Activated T-helper 9 cell treated with anti-CD3 and anti-CD28 coated beads, Interleukin-2, amount 50 U/mL, for 16 hours (primary cell): ENCODE measurements at regions not wholly inside any gene's neighbourhood (a gene's known extent, or its start where the extent isn't known, plus 50 kb on each side); places are given as distances from the start of the nearest gene placed in this dataset.
"Not testable (repeated sequence)": the region's sequence is repeated elsewhere in the genome, so short reads cannot be mapped to it uniquely, and the experiment has no call there.

ENCODE experiments used
- DNase-seq: peaks from one replicate; pipeline ENCODE4 v3.0.0-alpha.2; 2020; ENCODE audit warnings: low read depth

DNA sequence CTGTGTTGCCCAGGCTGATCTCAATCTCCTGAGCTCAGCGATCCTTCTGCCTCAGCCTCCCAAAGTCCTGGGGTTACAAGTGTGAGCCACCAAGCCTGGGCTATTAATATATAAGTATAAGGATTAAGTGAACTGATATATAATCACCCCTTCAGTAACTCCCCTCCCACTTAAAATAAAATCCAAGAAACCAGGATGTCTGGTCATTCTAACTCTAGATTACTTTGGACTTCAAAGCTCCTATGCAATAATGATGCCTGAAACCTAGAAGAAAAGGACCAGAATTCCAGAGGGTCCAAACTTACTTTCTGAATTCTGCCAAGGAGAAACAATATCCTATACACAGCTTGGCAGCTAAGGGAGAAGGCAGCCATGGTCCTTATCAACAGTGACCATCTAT, 206.8 kb upstream of the ZNF217 start:
- DNase-seq = no peak

DNA sequence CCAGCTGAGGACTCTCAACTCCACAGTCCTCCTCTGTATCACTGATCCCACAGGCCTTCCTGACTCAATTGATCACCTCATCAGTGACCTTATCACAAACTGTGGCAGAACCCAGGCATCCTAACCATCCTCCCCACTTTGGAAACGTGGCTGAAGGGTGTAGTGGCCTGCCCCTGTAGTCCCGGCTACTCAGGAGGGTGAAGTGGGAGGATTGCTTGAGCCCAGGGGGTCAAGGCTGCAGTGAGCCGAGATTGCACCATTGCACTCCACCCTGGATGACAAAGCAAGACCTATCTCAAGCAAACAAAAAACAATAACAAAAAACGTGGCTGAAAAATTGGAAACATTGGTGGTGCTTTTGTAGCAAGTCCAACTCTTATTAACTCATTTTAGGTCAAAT, 203.4 kb upstream of the ZNF217 start:
- DNase-seq = no peak

DNA sequence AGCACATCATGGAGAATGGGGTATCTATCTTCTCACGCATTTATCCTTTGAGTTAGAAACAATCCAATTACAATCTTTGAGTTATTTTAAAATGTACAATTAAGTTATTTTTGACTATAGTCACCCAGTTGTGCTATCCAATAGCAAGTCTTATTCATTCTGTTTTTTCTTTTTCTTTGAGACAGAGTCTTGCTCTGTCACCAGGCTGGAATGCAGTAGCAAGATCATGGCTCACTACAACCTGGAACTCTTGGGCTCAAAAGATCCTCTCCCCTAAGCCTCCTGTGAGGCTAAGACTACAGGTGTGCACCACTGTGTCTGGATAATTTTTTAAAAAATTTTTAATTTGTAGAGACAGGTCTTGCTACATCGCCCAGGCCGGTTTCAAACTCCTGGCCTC, 201.5 kb upstream of the ZNF217 start:
- DNase-seq = no peak

DNA sequence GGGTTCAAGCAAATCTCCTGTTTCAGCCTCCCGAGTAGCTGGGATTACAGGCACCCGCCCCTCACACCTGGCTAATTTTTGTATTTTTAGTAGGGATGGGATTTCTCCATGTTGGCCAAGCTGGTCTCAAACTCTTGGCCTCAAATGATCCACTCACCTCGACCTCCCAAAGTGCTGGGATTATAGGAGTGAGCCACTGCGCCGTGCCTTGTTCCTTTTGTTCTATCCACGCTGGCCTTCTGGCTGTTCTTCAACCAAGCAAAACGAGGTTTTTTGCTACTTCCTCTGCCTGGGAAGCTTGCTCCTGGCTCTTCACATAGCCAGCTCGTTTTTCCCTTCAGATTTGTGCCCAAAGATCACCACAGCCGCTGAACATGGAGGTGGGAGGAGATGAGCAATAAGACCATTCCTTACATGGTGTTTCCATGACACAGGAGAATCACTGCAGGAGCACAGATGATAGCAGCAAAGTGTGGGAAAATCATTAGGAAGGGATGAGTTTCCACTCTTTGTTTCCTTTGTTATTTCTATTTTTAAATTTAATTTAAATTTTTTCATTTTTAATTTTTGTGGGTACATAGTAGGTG, 201.0 kb upstream of the ZNF217 start:
- DNase-seq = no peak

DNA sequence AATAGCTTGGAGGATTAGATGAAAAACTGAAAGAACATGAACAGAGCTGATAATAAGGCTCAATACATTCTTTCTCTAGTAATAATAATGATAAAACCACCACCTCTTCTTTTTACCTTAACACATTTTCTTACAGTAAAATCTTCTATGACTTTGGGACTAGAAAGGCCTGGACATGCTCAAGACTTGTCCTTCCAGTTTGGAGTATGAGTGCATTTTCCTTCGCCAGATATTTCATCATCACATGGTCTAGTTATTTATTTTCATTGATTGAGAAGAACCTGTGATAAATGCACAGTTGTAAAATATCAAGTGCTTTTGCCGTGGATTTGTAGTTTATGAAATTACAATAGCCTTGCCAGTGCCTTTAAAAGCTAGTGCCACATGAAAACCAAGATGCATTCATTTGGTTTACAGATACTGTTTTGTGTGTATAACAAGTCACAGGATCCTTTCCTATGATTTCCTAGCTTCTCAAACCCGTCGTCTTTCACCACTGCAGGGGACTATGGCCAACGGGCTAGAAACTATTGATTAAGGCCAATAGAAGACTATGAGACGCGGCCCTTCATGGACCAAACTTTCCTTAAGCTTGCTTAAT, 200.2 kb upstream of the ZNF217 start:
- no peak for DNase-seq

DNA sequence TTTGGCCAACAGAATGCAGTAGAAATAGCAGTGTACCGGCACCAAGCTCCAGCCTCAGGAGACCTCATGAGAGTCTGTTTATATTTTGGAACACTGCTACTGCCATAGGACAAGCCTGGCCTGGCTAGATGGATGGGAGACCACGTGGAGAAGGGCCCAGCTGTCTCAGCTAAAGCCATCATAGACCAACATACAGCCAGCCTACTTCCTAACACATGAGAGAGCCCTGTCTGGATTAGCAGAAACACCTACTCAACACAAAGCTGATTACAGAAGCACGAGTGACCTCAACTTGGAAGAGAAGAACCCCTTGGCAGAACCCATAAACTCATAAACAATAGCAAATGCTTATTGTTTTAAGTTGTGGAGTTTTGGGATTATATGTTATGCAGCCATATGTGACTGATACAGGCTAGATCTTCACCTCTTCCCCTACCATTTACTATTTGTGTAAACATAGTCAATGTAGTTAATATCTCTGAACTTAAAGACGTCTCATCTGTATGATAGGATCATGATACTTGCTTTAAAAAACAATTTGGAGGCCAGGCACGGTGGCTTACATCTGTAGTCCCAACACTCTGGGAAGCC, 199.4 kb upstream of the ZNF217 start:
- no peak for DNase-seq

DNA sequence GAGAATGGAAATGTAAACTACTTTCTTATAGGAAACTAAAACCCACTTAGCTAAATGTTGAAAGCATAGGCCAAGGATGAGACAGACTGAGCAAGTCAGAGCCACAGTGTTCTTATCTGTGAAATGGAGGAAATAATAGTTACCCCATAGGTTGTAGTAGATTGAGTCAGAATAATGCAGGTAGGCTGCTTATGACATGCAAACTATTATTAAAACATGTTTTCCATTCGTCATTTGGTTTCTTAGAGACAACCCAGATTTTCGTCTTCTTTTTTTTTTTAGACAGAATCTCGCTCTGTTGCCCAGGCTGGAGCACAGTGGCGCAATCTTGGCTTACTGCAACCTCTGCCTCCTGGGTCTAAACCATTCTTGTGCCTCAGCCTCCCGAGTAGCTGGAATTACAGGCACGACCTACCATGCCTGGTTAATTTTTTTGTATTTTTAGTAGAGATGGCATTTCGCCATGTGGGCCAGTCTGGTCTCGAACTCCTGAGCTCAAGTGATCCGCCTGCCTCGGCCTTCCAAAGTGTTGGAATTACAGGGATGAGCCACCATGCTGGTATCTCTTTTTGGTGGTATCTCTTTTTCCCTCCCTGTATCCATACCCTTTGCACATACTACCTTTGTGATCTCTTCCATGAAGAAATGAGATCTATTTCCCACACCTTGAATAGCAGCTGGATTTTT, 196.5 kb upstream of the ZNF217 start:
- no peak for DNase-seq

DNA sequence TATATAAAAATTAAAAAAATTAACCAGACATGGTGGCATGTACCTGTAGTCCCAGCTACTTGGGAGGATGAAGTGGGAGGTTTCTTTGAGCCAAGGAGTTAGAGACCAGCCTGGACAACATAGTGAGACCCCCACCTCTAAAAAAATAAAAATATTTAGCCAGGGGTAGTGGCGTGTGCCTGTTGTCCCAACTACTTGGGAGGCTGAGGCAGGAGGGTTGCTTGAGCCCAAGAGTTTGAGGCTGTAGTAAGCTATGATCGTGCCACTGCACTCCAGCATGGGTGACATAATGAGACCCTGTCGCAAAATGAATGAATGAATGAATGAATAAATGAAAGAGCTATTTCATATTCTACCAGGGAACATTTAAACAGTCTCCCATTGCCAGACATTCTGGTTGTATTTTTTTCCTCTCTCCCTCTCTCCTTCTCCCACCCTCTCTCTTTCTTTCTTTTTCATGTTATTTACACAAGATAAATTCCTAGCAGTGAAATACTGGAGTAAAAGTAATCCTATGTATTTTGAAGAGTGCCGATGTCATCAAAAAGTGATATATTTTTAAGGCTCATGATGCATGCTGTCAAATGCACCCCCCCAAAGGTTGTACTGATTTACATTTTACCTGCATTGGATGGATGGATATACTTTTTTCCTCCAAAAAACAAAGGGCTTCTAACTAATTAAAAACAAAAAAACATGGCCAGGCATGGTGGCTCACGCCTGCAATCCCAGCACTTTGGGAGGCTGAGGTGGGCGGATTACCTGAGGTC, 194.8 kb upstream of the ZNF217 start:
- DNase-seq = no peak

DNA sequence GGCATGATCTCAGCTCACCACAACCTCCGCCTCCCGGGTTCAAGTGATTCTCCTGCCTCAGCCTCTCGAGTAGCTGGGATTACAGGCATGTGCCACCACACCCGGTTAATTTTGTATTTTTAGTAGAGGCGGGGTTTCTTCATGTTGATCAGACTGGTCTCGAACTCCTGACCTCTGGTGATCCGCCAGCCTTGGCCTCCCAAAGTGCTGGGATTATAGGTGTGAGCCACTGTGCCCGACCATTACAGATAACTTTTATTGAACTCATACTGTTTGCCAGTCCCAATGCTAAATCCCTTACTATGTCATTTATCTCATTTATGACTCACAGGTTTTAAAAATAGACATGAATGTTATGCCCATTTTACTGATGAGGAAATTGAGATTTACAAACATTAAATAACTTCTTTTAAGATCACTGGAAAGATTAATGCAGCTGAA, 193.9 kb upstream of the ZNF217 start:
- not testable (repeated sequence) for DNase-seq

DNA sequence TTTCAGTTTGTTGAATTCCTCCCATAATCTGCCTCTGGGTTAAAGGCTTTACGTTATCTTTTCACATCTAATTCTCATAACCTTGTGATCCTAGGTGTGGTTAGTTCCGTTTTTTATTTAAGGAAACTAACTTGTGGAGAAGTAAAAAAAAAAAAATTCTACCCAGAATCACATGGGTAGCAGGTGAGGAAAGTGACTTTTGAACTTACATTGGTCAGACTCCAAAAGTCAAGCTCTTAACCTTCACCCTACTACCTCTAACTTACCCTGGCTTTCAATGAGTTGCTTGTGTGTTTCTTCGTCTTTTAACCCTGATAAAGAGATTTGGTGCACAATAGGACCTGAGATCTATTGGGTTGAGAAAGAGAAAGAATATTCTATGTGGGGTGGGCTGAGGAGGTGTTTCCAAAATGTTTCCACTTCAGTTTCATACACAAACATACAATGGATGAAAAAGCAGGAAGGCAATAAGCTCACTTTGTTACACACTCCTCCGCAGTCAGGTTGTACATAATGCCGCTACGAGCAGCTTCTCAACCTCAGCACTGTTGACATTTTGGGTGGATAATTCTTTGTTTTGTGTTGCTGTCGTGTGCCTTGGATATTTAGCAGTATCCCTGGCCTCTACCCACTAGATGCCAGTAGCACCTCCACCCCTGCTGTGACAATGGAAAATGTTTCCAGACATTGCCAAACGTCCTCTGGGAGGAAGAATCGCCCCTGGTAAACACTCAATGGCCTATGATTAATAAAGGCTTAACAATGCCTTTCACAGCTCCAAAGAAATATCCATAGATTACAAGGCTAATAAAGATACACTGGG, 193.0 kb upstream of the ZNF217 start:
- DNase-seq = no peak

DNA sequence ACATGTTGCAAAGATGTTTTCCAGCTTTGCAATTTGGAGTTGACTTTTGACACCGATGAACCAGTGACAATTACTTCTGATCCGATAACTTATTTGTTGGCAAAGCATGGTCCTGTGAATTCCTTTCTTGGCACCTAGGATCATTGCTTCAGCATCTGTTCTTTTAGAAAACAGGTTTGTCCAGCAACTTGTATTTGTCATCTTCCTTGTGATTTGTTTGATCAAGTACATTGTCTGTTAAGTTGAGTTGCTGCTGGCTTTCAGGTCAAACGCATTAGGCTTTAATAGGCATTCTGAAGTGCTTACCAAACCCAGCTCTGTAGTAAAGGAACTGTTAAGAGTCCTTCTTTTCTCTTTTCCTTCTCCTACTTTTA, 192.4 kb upstream of the ZNF217 start:
- DNase-seq = no peak

DNA sequence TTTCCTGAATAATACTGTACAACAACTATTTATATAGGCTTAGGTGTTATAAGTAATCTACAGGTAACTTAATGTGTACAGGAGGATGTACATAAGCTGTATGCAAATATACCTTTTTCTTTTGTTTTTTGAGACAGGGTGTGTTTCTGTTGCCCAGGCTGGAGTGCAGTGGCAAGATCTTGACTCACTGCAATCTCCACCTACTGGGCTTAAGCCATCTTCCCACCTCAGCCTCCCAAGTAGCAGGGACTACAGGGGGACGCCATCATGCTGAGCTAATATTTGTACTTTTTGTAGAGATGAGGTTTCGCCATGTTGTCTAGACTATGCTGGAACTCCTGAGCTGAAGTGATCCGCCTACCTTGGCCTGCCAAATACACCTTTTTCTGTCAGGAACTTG, 191.7 kb upstream of the ZNF217 start:
- no peak for DNase-seq

DNA sequence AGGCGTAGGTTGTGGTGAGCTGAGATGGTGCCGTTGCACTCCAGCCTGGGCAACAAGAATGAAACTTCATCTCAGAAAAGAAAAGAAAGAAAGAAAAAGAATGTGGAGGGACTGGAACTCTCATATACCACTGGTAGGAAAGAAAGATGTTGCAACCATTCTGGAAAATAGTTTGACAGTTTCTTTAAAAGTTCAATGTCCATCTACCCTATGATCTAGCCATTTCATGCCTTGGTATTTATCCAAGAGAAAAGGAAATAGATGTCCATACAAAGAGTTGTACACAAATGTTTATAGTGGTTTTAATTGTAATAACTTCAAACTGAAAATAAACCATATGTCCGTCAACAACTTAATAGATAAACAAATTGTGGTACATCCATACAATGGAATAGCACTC, 190.1 kb upstream of the ZNF217 start:
- no peak for DNase-seq

DNA sequence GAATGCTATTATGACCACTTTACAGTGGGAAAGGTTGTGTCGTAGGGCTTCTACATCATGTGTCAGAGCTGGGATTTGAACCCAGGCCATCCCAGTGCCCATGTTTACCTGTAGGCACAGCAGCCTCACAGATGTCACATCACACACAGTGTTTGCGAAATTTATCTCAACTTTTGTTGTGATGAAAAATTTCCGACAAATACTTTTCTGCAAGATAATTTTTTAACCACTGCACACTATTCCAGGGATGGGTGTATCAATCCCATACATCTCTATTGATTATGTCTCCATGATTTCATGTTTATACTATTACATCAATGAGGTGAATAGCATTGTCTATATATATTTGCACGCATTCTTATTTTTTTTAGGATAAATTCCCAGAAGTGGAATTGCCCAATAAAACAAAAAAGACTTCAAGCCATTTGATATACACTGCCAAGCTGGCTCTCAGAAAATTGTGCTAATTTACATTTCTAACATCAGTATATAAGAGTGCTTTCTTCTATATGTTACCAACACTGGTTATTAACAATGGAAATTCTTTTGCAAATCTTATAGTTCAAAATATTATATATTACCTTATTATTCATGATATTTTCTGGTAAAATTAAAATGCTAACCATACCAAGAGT, 189.1 kb upstream of the ZNF217 start:
- DNase-seq = no peak

DNA sequence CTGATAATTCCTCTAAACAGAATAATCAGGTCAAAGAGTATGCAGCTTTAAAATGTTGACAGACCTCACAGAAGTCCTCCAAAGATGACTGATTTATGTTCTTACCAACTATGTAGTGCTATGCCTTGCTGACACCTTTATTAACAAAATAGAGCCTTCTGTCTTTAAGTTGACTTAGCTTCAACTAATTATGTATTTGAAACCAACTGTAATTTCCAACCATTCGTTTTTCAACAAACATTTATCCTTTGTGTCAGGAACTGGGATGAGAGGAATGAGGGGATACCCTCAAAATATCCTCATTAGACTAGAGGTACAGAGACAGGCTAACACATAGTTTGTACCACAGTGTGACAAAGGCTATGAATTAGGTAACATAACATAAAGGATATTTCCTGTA, 186.2 kb upstream of the ZNF217 start:
- no peak for DNase-seq

DNA sequence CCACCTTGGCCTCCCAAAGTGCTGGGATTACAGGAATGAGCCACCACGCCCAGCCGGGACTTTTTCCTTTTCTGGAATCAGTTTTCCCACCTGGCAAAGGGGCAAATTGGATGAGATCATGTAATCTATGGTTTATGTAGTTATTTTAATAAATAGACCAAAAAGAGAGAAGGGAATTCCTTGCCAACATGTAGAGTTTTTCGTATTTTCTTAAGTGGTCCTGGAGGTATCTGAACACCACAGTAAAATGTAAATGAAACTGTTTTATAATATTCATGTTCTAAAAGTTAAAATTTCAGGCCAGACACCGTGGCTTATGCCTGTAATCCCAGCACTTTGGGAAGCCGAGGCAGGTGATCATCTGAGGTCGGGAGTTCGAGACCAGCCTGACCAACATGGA, 185.1 kb upstream of the ZNF217 start:
- no peak for DNase-seq

DNA sequence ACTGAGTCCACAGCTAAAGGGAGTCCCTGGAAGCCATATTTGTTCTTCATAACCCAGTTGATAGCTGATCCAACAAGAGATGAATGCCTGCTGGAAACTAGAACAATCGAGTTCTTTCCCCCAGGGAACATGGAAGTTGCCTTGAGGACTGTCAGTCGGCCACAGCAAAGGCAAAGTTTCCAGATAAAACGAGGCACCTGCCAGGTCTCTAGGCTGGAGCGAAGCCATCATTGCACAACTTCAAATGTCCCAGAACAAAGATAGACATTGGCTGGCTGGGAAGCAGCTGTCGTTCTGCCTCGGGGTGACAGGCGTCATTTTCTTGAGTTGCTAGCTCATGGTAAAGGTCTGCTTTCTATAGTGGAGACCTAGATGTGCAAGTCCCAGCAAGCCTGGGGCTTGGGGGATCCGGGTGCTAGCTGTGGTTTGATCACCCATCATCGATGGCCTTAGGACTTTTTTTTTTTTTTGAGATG, 184.4 kb upstream of the ZNF217 start:
- DNase-seq = no peak

DNA sequence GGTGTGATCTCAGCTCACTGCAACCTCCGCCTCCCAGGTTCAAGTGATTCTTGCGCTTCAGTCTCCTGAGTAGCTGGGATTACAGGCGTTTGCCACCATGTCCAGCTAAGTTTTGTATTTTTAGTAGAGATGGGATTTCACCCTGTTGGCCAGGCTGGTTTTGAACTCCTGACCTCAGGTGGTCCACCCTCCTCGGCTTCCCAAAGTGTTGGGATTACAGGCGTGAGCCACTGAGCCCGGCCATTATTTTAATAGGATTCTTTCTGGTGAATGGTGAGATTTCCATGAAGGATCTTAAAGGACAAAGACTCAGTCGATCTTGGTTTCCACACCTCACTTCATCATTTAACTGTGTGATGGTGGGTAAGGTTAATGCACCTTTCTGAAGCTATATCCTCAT, 183.8 kb upstream of the ZNF217 start:
- DNase-seq = not testable (repeated sequence)

DNA sequence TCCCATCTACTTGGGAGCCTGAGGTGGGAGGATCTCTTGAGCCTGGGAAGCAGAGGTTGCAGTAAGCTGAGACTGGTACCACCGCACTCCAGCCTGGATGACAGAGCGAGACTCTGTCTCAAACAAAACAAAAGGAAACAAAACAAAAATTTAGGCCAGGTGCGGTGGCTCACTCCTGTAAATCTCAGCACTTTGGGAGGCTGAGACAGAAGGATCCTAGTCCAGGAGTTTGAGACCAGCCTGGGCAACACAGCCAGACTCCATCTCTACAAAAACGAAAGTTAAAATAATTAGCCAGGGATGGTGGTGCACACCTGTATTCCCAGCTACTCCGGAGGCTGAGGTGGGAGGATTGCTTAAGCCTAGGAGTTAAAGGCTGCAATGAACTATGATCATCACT, 183.2 kb upstream of the ZNF217 start:
- DNase-seq = no peak

DNA sequence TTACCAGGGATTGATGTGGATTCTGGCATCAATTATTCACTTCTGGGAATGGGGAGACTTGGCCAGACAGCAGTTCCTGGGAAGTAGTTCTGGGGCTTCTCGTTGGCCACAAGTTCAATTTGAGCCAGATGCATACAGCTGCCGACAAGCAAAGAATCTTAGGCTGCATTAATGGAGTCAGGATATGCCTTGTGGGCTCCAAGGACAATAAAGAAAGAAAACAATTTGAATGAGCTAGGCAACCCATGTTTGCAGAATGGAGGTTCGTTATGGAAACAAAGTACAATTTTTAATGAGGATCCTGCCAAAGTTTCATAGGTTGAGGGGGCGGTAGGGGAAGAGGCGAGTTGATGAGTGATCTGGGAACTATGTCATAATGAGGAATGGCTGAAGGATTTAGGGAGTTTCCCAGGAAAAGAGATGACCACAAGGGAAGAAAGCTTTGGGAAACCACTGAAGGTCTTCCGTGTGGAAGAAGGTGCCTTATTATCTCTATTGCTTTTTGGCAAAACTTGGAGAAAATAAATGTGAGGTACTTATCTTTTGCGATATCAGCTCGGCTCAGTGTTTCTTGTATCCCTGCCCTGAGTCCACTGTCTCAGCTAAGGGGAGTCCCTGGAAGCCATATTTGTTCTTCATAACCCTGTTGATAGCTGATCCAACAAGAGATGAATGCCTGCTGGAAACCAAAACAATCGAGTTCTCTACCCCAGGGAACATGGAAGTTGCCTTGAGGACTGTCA, 181.0 kb upstream of the ZNF217 start:
- no peak for DNase-seq
